NCI-H82 treated with DMSO at 0.1 percent for 48 hours (cell line): ENCODE measurements at regions not wholly inside any gene's neighbourhood (a gene's known extent, or its start where the extent isn't known, plus 50 kb on each side); places are given as distances from the start of the nearest gene placed in this dataset.

Source experiments
- DNase-seq: peaks from one replicate; lab custom pipeline; 2025; ENCODE audit not compliant: unreplicated experiment; lab: John Stamatoyannopoulos, UW

DNA sequence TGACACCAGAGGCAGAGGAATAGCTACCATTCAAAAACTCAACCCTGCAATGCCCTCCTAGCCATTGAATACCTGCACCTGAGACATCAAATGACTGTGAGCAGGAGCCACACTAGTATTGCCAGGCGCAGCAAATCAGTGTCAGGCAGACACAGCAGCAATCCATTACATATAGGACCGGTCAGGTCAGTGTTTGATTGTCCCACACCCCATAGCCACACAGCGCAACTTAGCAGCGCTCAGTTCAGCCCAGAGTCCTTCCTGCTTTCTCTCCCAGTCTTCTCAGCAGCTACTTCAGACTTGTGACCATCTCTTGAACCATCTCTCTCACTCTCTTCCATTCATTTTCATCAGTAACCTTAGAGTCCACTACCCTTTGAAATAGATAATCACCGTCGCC is 181.6 kb upstream of the GPR12 start:
- no peak for DNase-seq

DNA sequence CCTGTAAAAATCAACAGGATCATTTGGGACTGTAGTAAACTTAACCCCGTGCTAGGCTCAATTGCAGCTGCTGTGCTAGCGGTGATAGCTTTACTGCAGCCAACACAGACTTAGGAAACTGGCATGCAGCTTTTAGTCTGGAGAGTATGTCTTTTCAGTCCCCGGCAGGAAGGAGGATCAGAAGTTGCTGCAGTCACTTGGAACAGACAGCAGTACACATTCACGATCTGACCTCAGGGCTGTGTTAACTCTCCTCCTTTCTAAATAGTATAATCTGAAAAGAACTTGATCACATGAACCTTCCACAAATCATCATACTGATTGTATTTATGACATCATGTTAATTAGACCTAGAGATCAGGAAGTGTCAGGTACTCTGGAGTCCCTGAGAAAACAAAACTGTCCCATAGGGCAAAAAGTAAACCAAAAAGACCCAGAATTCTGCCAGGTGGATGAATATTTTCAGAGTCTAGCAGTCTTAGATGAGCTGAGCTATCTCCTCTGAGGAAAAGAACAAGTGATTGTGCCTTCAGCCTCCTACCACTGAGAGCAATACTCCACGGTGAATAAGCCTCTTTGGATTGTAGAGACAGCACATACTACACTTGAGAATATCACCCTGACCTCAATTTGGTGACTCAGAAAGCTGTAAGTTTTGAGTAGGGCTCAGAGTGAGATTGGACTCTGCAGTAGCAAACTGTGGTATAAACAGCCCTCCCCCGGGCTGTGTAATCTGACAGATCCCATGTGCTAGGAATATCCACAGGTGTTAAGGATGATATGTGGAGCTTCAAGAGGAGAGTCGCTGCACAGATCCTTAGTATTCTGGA is 181.0 kb upstream of the GPR12 start:
- DNase-seq = no peak

DNA sequence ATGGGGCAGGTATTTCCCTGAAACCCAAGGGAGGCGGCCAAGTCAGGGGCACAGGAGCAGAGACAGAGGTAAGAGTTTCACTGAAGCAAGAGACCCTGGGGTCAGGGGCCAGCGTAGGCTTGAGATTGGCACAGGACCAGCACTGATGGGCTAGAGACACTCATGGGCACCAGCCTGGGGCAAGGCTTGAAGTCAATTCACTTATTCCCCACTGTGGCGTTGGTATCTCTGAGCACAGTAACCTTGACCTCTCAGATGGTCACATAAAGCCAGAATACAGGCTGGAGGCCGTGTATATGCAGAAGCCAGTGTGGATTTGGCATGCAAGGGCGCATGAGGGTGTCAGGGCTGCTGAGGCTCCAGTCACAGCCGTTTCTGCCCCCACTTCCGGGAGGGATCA is 173.5 kb upstream of the GPR12 start:
- DNase-seq = no peak

DNA sequence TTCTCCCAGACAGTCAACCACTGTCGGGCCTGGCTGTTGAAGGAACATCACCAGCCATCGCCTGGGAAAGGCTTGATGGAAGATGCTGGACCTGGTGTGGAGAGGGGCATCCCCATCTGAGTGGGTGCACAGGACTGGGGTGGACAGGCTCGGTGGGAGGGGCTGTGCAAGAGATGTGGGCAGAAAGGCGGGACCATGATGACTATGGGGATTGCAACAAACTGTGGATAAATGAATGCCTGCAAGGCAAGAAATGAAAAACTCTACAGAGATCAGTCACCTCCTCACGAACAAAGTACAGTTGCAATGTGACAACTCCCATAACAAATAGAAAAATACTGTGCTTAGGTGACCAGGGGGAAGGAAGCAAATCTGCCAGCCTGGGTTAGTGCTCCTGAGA is 171.9 kb upstream of the GPR12 start:
- no peak for DNase-seq

DNA sequence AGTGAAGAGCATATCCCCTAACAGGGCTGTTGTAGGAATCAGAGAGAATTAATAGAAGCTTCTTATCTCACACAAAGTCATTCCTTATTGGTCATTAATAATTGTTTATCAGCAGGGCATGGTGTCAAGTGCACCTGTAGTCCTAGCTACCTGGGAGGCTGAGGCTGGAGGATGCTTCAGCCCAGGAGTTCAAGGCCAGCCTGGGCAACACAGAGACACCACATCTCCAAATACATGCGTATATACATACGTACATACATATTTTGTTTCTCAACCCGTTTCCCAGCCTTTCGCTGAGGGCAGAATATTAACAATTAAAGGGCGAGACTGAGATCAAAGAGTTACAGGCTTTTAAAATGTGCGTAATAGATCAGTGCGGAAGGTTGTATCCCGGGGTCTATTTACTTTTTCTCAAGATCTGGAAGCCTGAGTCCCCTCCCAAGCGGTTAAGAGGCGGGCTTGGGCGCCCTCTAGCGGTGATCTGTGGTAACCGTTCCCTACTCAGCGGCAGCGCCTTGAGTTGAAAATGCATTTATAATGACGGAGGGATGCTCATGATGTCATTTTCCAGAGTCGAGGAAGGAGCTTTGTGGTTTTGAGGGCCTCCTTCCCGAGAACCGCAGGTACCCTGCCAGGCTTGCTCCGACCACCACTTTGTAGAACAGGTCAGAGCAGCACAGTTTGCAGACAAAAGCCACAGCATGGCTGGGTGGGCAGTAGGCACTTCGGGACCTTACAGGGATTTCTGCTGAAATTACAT is 169.6 kb upstream of the GPR12 start:
- DNase-seq = peak; percentile 46

DNA sequence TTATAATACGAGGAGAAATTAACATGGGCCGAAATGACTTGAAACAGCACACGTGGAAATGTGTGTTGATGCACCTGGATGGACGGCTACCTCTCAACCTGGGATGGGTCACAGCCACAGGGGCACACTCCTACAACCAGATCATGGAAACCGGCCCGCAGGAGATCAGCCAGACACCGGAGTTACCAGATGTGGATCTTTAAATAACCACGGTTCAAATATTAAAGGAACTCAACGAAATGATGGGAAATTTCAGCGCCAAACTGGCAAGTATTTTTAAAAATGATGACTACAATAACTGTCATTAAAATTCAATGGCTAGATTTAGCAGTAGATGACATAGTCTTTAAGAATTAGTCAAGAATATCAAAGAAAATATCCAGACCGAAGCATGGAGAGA is 166.9 kb upstream of the GPR12 start:
- no peak for DNase-seq

DNA sequence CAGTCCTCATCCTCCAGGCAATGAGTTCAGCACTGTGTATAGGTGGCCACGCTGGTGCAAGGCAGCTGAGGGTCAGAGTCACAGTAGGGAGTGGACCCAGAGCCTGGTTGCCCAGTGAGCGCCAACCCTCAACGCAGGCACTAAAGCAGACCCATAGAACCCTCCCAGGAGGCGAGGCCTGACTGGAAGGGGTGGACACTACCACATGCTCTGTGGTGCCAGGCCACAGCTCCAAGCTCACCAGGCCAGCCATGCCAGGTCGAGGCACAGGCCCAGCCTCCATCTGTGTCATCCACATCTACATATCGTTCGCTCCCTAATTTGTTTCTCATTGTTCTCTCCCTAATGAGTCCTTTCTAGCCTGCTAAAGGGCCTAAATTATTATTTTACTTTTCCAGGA is 165.8 kb upstream of the GPR12 start:
- DNase-seq = no peak

DNA sequence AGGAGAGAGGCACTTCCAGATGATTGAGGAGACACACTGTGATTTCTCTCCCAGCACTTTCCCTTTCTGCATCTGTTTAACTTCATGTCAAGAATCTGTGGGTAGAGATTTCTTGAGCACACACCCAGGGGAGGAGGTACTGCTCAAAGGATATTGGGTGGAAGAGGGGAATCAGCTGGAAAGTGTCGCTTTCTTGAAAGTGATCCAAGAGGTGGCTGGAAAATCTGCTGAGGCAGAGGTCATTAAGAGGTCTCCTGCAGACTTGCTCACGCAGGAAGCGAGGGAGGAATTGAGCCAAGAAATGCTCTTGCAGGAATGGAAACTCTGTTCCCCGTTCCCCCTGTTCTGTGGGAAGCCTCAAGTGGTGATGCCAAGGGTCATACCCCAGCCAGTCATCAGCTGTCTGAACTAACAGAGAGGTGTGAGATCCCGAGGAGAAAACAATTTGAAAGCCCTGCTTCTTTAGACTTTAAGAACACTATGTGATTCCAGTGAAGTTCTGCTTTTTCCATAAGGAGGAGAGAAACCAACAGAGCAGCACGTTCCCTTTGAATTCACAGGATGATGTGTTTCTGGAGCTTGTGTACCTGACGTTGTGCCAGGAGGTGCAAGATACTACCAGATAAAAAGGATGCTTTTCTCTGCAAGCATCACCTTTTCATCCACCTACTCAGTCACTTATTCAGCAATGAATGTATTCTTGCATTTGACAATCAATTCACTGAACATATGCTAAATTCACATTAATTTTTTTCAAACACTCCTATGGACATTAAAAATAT is 163.4 kb upstream of the GPR12 start:
- no peak for DNase-seq

DNA sequence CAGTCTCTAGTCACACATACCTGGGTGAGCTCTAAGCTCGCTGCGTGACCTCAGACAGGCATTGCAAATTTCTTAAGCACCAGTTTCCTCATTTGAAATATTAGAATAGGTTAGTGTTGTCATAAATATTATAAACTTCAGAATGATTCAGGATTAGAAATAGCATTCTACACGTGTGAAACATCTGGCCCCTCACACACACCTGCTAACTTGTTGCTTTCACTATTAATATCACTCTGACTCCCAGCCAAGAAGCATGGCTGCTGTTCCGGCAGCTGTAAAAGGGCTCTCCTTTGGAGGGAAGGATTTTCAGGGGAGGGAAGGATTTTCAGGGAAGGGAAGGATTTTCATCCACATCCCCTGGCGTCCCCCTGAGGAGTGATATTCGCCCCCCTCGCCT is 161.3 kb upstream of the GPR12 start:
- no peak for DNase-seq

DNA sequence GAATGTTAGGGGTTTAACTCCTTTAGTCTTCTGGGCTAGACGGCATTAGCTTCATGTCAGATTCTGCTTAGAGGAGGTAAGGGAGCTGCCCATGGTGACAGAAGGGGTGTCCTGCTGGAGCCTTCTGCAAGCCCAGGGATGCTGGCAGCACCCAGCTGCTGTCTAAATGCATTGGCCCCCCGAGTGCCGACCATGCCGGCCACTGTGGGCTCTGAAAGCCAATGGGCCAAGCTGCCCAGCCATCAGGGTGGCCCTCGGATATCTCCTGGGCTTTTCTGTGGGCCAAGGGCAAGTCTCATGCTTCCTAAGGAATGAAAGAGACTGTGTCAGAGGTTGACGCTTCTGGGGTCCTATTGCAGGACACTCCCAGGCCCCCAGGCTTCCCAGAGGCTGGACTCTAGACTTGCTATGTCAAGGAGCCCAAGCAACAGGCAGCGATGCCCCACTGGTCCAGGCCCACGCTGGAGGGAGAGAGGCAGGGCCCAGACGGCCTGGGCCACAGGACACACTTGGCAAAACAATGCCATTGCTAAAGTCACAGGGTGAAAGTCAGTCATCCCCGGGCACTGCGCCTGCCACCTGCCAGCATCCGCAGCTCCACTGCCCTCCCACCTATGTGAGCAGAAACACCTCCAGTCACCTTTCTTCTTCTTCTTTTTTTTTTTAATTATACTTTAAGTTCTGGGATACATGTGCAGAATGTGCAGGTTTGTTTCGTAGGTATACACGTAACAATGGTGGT is 160.2 kb upstream of the GPR12 start:
- DNase-seq = no peak

DNA sequence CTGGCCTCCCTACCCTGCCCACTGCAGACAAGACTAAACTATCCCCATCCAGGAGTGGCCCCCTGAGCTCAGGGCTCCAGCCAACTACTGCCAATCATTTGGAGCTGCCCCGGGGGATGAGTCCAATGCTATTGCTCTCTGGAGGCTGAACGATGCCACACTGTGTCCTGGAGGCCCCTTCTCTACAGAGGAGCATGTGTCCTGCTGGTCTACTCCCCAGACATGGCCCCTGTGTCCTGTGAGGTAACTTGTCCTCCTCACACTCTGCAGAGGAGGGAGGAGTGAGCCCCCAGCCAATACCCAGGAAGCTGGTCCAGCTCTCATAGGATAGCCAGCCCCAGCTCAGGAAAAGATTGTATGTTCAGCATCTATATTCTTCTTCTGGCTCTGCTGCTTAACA is 159.1 kb upstream of the GPR12 start:
- DNase-seq = no peak

DNA sequence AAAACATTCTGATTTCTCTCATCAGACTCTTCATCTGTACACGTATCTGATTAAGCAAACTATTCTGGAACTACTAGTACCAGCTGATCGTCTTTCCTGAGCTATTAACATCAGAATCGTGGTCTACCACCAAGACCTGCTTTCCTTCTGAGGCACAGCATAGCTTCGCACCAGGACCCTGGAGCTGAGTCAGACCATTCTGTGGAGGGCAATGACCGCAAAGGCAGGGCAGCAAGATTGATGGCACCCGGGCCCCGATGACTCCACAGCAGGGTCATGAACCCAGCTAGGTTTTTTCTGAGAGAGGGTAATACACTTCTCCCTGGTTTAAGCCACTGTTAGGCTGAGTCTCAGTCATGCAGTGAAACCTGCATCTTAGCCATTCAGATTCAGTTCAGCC is 158.7 kb upstream of the GPR12 start:
- no peak for DNase-seq

DNA sequence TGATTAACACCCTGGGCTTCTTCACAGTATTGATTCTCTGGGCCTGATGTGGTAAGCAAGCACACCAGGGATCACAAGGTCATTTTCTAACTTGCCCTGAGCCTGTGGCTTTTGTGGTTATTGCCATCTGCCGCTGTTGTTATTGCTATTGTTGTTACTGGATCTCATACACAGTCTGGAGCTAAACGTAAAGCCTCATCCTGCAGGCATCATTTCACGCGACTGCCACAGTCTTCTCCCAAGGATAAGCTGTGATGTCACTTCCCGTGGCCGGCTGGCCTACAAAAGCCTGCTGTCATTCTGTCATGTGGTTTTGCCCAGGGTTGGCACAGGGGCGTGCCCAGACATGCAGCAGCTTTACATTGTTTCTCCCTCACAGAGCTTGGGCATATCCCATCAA is 154.0 kb upstream of the GPR12 start:
- peak; percentile 9 for DNase-seq

DNA sequence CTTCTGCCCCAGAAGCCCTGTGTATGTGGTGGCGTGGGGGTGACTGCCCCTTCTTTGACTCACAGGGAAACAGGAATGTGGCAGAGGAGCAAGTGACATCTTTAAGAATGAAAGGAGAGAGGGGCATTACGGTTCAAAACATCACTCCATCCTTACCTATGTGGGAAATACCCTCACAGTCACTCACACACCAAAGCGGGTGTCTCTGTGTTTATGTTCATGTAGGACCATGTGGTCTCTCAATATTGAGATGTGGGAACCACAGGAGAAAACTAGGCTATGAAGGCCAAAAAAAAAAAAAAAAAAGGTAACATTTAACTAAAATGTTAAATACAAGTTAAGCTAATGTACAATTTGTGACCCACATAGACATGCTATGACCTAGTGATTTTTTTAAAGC is 153.6 kb upstream of the GPR12 start:
- DNase-seq = no peak

DNA sequence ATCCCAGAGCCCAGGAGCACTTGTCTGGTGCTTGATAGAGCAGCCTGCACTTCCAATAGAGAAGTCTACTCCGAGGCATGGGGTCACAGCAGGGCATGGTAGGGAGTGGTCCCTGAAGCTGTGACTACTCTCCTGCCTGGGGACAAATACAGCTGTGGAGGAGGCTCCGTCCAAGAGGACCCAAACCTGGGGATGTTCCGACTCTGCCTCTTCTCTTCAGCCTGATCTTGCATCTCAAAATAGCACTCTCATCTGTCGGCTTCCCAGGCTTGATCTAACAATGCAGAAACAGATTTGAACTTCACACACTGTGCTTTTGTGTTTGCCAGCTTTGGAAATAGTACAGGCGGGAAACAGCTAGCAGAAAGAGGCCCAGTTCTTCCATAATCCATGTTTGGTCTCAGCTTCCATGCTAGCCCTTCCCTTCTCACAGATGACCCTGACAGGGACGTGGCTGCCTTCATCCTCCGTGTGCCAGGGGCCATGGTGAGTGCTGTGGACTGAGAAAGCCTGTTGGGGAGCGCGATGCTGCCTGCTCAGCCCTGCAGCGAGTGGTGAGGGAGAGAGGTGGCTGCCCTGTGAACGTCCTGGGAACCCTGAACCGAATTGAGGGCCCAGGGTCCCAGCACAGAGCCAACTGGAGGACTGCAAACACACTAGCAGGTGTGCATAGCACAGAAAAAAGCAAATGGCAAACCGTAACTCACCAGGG is 150.3 kb upstream of the GPR12 start:
- DNase-seq = no peak

DNA sequence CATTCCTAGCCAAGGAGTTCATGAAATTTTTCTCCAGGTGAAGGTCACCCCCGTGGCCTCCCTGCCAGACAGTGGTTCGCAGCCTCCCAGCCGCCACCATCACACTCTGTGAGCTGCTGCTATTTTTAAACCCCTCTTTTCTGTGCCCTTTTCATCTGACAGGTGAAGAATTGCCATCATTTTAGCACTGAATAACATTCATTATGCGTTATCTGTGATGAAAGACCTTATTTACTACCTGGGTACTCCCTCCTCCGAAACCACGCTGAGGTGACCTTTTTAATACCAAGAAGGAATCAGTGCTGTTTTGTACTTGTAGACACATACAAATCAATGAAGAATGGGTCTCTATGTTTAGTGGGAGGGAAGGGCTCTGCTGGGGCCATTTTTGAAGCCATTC is 148.9 kb upstream of the GPR12 start:
- no peak for DNase-seq

DNA sequence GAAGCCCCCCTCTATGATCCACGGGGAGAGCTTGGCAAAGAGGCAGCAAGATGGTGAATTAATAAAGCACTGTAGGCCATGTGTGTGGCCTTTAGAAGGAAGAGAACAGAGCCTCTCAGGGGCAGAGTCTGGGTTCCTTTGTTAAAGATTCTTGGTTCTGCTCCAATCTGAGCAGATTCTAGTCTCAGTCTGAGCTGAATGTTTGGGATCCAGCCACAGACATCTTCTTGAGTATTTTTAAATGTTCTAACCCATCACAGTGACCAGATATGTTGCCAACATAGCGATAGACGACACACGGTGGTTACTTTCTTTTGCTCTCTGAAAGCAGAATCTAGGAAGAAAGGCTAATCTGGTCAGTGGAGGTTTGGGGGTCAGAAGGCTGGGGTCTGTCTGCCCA is 147.5 kb upstream of the GPR12 start:
- no peak for DNase-seq

DNA sequence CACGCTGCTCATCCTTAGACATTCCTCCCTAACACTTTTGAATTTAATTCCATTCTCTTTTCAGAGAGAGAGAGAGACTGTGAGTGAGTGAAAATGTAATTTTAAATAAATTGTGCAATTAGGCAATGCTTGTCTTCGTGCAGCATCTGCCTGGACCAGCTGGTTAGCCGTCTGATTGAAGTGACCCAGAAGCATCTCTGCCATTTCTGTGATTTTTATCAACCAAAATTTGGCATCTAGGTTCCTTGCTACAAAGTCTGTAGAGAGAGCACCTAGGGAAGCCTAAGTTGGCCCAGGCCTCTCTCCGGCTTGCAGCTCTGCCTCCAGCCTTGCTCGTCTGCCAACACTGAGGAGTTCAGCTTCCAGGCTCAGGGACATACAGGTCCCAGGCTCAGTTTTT is 138.6 kb upstream of the GPR12 start:
- no peak for DNase-seq

DNA sequence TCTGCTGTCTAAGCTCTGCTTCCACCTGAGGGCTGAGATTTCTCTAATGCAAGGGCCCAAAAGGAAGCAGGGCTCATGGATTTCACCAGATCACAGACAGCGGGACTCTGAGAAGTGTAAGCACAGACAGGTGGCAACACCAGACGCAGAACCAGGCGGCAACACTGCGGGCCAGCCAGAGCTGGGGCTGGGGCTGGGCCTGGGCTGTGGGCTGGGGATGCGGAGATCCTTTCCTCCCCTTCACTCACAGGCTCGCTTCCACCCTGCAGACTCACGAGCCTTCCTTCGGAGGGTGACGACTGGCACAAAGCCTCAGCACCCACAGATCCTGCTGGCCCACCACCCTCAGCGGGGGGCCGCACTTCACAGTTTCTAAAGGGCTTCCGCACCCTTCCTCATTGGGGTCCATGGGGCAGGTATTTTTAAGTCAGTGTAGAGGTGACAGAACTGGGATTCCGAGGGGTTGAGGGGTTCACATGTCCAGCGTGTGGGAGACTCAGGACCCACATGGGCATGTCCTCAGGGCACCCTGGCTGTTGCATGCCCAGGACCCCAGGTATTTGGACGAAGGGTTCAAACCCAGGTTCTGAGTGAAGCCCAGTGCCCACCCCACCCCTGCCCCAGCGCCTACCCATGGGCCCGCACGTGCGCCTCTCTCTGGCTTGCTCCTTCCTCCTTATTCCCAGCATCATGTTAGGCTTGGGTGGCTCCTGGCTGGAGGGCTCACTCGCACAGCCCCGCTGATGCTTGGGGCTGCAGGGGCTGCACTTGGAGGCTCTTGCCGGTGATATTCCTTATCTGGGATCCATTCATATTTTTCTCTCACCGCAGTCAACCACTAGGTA is 137.3 kb upstream of the GPR12 start:
- DNase-seq = no peak
